ENCODE measurements at regions not wholly inside any gene's neighbourhood (a gene's known extent, or its start where the extent isn't known, plus 50 kb on each side); places are given as distances from the start of the nearest gene placed in this dataset.

- TF ChIP-seq, protein P1, sequence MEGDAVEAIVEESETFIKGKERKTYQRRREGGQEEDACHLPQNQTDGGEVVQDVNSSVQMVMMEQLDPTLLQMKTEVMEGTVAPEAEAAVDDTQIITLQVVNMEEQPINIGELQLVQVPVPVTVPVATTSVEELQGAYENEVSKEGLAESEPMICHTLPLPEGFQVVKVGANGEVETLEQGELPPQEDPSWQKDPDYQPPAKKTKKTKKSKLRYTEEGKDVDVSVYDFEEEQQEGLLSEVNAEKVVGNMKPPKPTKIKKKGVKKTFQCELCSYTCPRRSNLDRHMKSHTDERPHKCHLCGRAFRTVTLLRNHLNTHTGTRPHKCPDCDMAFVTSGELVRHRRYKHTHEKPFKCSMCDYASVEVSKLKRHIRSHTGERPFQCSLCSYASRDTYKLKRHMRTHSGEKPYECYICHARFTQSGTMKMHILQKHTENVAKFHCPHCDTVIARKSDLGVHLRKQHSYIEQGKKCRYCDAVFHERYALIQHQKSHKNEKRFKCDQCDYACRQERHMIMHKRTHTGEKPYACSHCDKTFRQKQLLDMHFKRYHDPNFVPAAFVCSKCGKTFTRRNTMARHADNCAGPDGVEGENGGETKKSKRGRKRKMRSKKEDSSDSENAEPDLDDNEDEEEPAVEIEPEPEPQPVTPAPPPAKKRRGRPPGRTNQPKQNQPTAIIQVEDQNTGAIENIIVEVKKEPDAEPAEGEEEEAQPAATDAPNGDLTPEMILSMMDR (IDR thresholded peaks at IDR 0.05 in 2 of 3, conservative IDR thresholded peaks at IDR 0.05 in 1 of 3; ENCODE audit: borderline replicate concordance in 1 of 3, insufficient read depth in 1 of 3, low read depth in 2 of 3, low read length in 2 of 3), result no peak
- TF ChIP-seq ELF1 (IDR thresholded peaks at IDR 0.05; ENCODE audit: borderline replicate concordance, low read depth), result no peak
- no peak for TF ChIP-seq SP1 (IDR thresholded peaks at IDR 0.05; ENCODE audit: low read depth)
- TF ChIP-seq, protein P2, sequence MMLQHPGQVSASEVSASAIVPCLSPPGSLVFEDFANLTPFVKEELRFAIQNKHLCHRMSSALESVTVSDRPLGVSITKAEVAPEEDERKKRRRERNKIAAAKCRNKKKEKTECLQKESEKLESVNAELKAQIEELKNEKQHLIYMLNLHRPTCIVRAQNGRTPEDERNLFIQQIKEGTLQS (IDR thresholded peaks at IDR 0.05), result no peak
- no peak for TF ChIP-seq ZNF274 (IDR thresholded peaks at IDR 0.05; ENCODE audit: low read depth, low read length)
- no peak for TF ChIP-seq POLR2AphosphoS5 (IDR thresholded peaks at IDR 0.05; ENCODE audit: low read depth, low read length)
- no peak for TF ChIP-seq EGR1 (IDR thresholded peaks at IDR 0.05; ENCODE audit: low read depth)
- TF ChIP-seq POLR2A (IDR thresholded peaks at IDR 0.05; ENCODE audit: borderline replicate concordance, extremely low read depth, insufficient read depth, insufficient read length), result no peak
- no peak for TF ChIP-seq REST (IDR thresholded peaks at IDR 0.05; ENCODE audit: low read depth)
- no peak for TF ChIP-seq EZH2 (IDR thresholded peaks at IDR 0.05)
- TF ChIP-seq, protein P3, sequence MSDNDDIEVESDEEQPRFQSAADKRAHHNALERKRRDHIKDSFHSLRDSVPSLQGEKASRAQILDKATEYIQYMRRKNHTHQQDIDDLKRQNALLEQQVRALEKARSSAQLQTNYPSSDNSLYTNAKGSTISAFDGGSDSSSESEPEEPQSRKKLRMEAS (IDR thresholded peaks at IDR 0.05), result no peak
- TF ChIP-seq SIN3A (IDR thresholded peaks at IDR 0.05; ENCODE audit: low read depth), result no peak
- TF ChIP-seq RAD21 (IDR thresholded peaks at IDR 0.05; ENCODE audit: low read depth), result no peak
These were observed 198.3 kb upstream of the PLET1 start for GRCh38 chr11:112459001-112459400.

Data from HCT116 (cell line).